ENCODE measurements at regions not wholly inside any gene's neighbourhood (a gene's known extent, or its start where the extent isn't known, plus 50 kb on each side); places are given as distances from the start of the nearest gene placed in this dataset.
"Not testable (repeated sequence)": the region's sequence is repeated elsewhere in the genome, so short reads cannot be mapped to it uniquely, and the experiment has no call there.

- peak in 1 of 2 experiments; percentile 40 for DNase-seq
Observed at GRCh38 chr4:177250056-177250696, 59.5 kb upstream of the NEIL3 start.

GRCh38 chr4:177251237-177251636 lies 58.4 kb upstream of the NEIL3 start:
- no peak for DNase-seq

GRCh38 chr4:177255359-177255758 lies 54.3 kb upstream of the NEIL3 start:
- no peak for DNase-seq

- DNase-seq: no peak
Observed at GRCh38 chr4:177256950-177257349, 52.7 kb upstream of the NEIL3 start.

GRCh38 chr4:177259466-177259865 lies 50.2 kb upstream of the NEIL3 start:
- not testable (repeated sequence) for DNase-seq

All from cerebellar nuclear complex (tissue), 1 donor.